ENCODE measurements at regions not wholly inside any gene's neighbourhood (a gene's known extent, or its start where the extent isn't known, plus 50 kb on each side); places are given as distances from the start of the nearest gene placed in this dataset.

- TF ChIP-seq, protein P1, sequence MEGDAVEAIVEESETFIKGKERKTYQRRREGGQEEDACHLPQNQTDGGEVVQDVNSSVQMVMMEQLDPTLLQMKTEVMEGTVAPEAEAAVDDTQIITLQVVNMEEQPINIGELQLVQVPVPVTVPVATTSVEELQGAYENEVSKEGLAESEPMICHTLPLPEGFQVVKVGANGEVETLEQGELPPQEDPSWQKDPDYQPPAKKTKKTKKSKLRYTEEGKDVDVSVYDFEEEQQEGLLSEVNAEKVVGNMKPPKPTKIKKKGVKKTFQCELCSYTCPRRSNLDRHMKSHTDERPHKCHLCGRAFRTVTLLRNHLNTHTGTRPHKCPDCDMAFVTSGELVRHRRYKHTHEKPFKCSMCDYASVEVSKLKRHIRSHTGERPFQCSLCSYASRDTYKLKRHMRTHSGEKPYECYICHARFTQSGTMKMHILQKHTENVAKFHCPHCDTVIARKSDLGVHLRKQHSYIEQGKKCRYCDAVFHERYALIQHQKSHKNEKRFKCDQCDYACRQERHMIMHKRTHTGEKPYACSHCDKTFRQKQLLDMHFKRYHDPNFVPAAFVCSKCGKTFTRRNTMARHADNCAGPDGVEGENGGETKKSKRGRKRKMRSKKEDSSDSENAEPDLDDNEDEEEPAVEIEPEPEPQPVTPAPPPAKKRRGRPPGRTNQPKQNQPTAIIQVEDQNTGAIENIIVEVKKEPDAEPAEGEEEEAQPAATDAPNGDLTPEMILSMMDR (IDR thresholded peaks at IDR 0.05) = no peak
These were observed 280.4 kb downstream of the TDRD15 start for GRCh38 chr2:21404137-21404536.

- TF ChIP-seq, protein P1 (IDR thresholded peaks at IDR 0.05) = no peak
These were observed 281.3 kb downstream of the TDRD15 start for GRCh38 chr2:21404827-21405625.

DNA sequence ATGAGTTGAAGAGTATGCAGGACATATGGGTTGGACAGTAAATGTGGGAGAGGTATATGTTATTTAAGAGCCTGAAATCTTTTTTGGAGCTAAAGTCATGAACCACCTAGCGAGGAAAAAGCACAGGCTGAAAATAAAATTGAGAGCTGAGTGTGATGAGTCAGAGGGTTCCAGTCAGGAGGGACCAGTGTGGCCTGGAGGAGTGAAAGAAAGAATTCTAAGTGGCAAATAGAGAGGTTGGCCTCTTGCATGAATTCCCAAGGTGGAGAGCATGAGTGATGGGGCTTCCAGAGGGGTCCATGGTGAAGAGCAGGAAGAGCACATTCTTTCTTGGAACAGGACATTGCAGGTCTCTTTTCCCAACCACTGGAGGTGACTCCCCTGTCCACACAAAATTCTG is 282.6 kb downstream of the TDRD15 start:
- TF ChIP-seq, protein P1 (IDR thresholded peaks at IDR 0.05) = no peak

- TF ChIP-seq, protein P1 (IDR thresholded peaks at IDR 0.05) = no peak
These were observed 283.1 kb downstream of the TDRD15 start for GRCh38 chr2:21406911-21407310.

- TF ChIP-seq, protein P1 (IDR thresholded peaks at IDR 0.05) = no peak
These were observed 284.1 kb downstream of the TDRD15 start for GRCh38 chr2:21407851-21408250.

GRCh38 chr2:21411741-21412140 is 288.0 kb downstream of the TDRD15 start:
- TF ChIP-seq, protein P1 (IDR thresholded peaks at IDR 0.05) = no peak

DNA sequence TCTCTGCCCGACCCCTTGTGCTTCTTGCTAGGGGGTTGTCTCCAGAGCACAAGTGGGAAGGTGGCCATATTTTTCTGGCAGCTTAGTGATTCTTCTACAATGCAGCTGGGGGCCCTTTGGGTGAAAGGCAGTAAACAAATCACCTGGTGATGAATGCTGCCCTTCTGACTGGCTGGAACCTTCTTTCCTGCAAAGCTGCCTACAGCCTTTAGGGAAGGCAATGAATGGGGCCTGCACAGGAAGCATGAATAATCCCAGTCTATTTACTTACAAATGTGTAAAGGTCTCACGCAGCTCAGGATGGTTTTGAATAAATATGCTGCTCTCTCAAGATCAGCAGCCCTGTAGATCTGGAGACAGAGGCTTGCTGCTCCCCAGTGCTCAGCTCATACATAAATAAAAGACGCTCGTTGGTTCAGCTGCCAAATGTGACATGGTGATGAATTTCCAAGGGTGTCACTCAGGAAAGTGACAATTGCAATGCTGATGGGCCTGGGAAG is 289.2 kb downstream of the TDRD15 start:
- TF ChIP-seq, protein P1 (IDR thresholded peaks at IDR 0.05) = no peak

All from LNCAP (cell line).